DND-41 (cell line): ENCODE measurements at regions not wholly inside any gene's neighbourhood (a gene's known extent, or its start where the extent isn't known, plus 50 kb on each side); places are given as distances from the start of the nearest gene placed in this dataset.
"Not testable (repeated sequence)": the region's sequence is repeated elsewhere in the genome, so short reads cannot be mapped to it uniquely, and the experiment has no call there.

Source experiments
- EZH2 ChIP-seq: IDR thresholded peaks from 3 replicates; pipeline ENCODE4 v1.6.1; 2012; ENCODE audit warnings: borderline replicate concordance, low read depth, mild to moderate bottlenecking, moderate library complexity, low read length, inconsistent platforms; ENCODE audit not compliant: severe bottlenecking
- TF ChIP-seq, protein P1 (sequence below): IDR thresholded peaks from 2 replicates; pipeline ENCODE4 v1.5.1; 2012; ENCODE audit warnings: borderline replicate concordance, low read length, moderate library complexity, mild to moderate bottlenecking; ENCODE audit not compliant: poor library complexity, severe bottlenecking; ENCODE audit errors: extremely low read depth

DNA sequence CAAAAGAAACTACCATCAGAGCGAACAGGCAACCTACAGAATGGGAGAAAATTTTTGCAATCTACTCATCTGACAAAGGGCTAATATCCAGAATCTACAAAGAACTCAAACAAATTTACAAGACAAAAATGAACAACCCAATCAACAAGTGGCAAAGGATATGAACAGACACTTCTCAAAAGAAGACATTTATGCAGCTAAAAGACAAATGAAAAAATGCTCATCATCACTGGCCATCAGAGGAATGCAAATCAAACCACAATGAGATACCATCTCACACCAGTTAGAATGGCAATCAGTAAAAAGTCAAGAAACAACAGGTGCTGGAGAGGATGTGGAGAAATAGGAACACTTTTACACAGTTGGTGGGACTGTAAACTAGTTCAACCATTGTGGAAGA is 425.0 kb downstream of the NPIPA8 start:
- TF ChIP-seq, protein P1, sequence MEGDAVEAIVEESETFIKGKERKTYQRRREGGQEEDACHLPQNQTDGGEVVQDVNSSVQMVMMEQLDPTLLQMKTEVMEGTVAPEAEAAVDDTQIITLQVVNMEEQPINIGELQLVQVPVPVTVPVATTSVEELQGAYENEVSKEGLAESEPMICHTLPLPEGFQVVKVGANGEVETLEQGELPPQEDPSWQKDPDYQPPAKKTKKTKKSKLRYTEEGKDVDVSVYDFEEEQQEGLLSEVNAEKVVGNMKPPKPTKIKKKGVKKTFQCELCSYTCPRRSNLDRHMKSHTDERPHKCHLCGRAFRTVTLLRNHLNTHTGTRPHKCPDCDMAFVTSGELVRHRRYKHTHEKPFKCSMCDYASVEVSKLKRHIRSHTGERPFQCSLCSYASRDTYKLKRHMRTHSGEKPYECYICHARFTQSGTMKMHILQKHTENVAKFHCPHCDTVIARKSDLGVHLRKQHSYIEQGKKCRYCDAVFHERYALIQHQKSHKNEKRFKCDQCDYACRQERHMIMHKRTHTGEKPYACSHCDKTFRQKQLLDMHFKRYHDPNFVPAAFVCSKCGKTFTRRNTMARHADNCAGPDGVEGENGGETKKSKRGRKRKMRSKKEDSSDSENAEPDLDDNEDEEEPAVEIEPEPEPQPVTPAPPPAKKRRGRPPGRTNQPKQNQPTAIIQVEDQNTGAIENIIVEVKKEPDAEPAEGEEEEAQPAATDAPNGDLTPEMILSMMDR: not testable (repeated sequence)
- TF ChIP-seq EZH2: not testable (repeated sequence)
